GM23248 (cell line): ENCODE measurements at regions not wholly inside any gene's neighbourhood (a gene's known extent, or its start where the extent isn't known, plus 50 kb on each side); places are given as distances from the start of the nearest gene placed in this dataset.

Experiments
- DNase-seq: peaks from one replicate; pipeline ENCODE4 v3.0.0-alpha.2; 2015
- H2AFZ ChIP-seq: fragments of 200-600 bp; sonication (generic); 2 replicates; pipeline ENCODE4 v1.6.1; 2016; ENCODE audit warnings: antibody characterized with exemption
- H3F3A ChIP-seq: fragments of 200-600 bp; sonication (generic); 2 replicates; pipeline ENCODE4 v1.6.1; 2016; ENCODE audit warnings: mild to moderate bottlenecking, antibody characterized with exemption, mixed run types; ENCODE audit not compliant: insufficient read depth
- H3K27ac ChIP-seq: fragments of 200-600 bp; sonication (generic); 2 replicates; pipeline ENCODE4 v1.5.1; 2016; ENCODE audit warnings: mild to moderate bottlenecking
- H3K27me3 ChIP-seq: fragments of 200-600 bp; sonication (generic); replicated peaks from 2 replicates; pipeline ENCODE4 v1.6.1; 2016; ENCODE audit warnings: mild to moderate bottlenecking; ENCODE audit not compliant: insufficient read depth
- H3K36me3 ChIP-seq: fragments of 200-600 bp; sonication (generic); 2 replicates; pipeline ENCODE4 v1.6.1; 2016; ENCODE audit warnings: low read depth, mild to moderate bottlenecking
- H3K4me1 ChIP-seq: fragments of 200-600 bp; sonication (generic); 2 replicates; pipeline ENCODE4 v1.6.1; 2016; ENCODE audit warnings: mild to moderate bottlenecking; ENCODE audit not compliant: insufficient read depth
- H3K4me2 ChIP-seq: fragments of 200-600 bp; sonication (generic); one replicate; pipeline ENCODE4 v1.6.1; 2016; ENCODE audit warnings: mild to moderate bottlenecking; ENCODE audit not compliant: unreplicated experiment
- H3K4me3 ChIP-seq: fragments of 200-600 bp; sonication (generic); 2 replicates; pipeline ENCODE4 v1.5.1; 2016; ENCODE audit warnings: mild to moderate bottlenecking
- H3K79me2 ChIP-seq: fragments of 200-600 bp; sonication (generic); 2 replicates; pipeline ENCODE4 v1.6.1; 2016; ENCODE audit warnings: mild to moderate bottlenecking; ENCODE audit not compliant: insufficient read depth
- H3K9ac ChIP-seq: fragments of 200-600 bp; sonication (generic); 2 replicates; pipeline ENCODE4 v1.6.1; 2016; ENCODE audit warnings: mild to moderate bottlenecking
- H3K9me2 ChIP-seq: fragments of 200-600 bp; sonication (generic); 2 replicates; pipeline ENCODE4 v1.6.1; 2016; ENCODE audit warnings: mixed run types, mild to moderate bottlenecking, moderate library complexity; ENCODE audit not compliant: insufficient read depth
- H3K9me3 ChIP-seq: fragments of 200-600 bp; sonication (generic); one replicate; pipeline ENCODE4 v1.6.1; 2017; ENCODE audit warnings: low read depth
- H4K20me1 ChIP-seq: fragments of 200-600 bp; sonication (generic); 2 replicates; pipeline ENCODE4 v1.6.0; 2016; ENCODE audit not compliant: insufficient read depth
- EZH2 ChIP-seq: fragments of 200-600 bp; sonication (generic); IDR thresholded peaks from 2 replicates; pipeline ENCODE4 v1.6.1; 2018; ENCODE audit warnings: antibody characterized with exemption, mild to moderate bottlenecking; ENCODE audit not compliant: insufficient read depth, poor library complexity, severe bottlenecking
- EZH2phosphoT487 ChIP-seq: fragments of 200-600 bp; sonication (generic); IDR thresholded peaks from 2 replicates; pipeline ENCODE4 v1.6.1; 2018; ENCODE audit warnings: antibody characterized with exemption, moderate library complexity, mild to moderate bottlenecking, low read depth; ENCODE audit not compliant: insufficient read depth
- WGBS, 2 experiments: methylation state at CpG; one replicate each; pipeline ENCODE4 v1.1.6; 2015 to 2017; ENCODE audit warnings: low lambda C conversion rate in 2 of 2, low coverage in 1 of 2; ENCODE audit errors: missing lambda C conversion rate in 2 of 2; 5-methylcytosine and 5-hydroxymethylcytosine counted together
- in situ Hi-C: fragments of 300-500 bp; cut with MboI; formaldehyde crosslinking; loops from 2 replicates; pipeline ENCODE4 v1.15.0; 2020

- Histone ChIP-seq H3K4me3 (no peak overlapping the region), H3F3A (no peaks in the 10 kb centered on the region), H3K9ac (no peak overlapping the region), H3K79me2 (no peaks in the 10 kb centered on the region), H3K27ac (no peak overlapping the region), H3K4me1 (no peaks in the 10 kb centered on the region), H3K4me2 (no peak overlapping the region), H3K9me2 (no peaks in the 10 kb centered on the region), H3K27me3 (no peaks in the 10 kb centered on the region), H2AFZ (no peak overlapping the region), H3K36me3 (no peaks in the 10 kb centered on the region), H4K20me1 (no peaks in the 10 kb centered on the region), H3K9me3 (no peaks in the 10 kb centered on the region)
- WGBS, 2 experiments, result 33 to 40% methylated on average over 8 of the region's 8 CpGs
- DNase-seq, result no peak
- in situ Hi-C loops, result no loop called here
- TF ChIP-seq EZH2phosphoT487 (no peak), EZH2 (no peak)
These were observed 88.3 kb upstream of the CHST15 start for GRCh38 chr10:124181656-124182055.

GRCh38 chr10:124180947-124181549 is 87.7 kb upstream of the CHST15 start:
- no peaks in the 10 kb centered on the region for H3K9me3 ChIP-seq
- H3K9ac ChIP-seq, result no peak overlapping the region
- no peaks in the 10 kb centered on the region for H4K20me1 ChIP-seq
- no peak overlapping the region for H2AFZ ChIP-seq
- H3K36me3 ChIP-seq, result no peaks in the 10 kb centered on the region
- TF ChIP-seq EZH2 (no peak), EZH2phosphoT487 (no peak)
- H3K4me1 ChIP-seq, result no peaks in the 10 kb centered on the region
- in situ Hi-C loops, result no loop called here
- no peaks in the 10 kb centered on the region for H3F3A ChIP-seq
- H3K27ac ChIP-seq, result no peak overlapping the region
- H3K9me2 ChIP-seq, result no peaks in the 10 kb centered on the region
- no peak for DNase-seq
- H3K4me2 ChIP-seq, result no peak overlapping the region
- no peak overlapping the region for H3K4me3 ChIP-seq
- H3K27me3 ChIP-seq, result no peaks in the 10 kb centered on the region
- H3K79me2 ChIP-seq, result no peaks in the 10 kb centered on the region
- WGBS, 2 experiments, result 48 to 55% methylated on average over 10 of the region's 10 CpGs

- H3K27ac ChIP-seq, result no peak overlapping the region
- no peak overlapping the region for H2AFZ ChIP-seq
- H3K27me3 ChIP-seq, result no peaks in the 10 kb centered on the region
- no peaks in the 10 kb centered on the region for H3K36me3 ChIP-seq
- no peaks in the 10 kb centered on the region for H3K9me3 ChIP-seq
- no peak overlapping the region for H3K4me2 ChIP-seq
- in situ Hi-C loops, result no loop called here
- H3F3A ChIP-seq, result no peaks in the 10 kb centered on the region
- no peak overlapping the region for H3K9ac ChIP-seq
- TF ChIP-seq EZH2phosphoT487 (no peak), EZH2 (no peak)
- DNase-seq, result no peak
- H4K20me1 ChIP-seq, result no peaks in the 10 kb centered on the region
- no peaks in the 10 kb centered on the region for H3K9me2 ChIP-seq
- H3K4me1 ChIP-seq, result no peaks in the 10 kb centered on the region
- H3K79me2 ChIP-seq, result no peaks in the 10 kb centered on the region
- WGBS, 2 experiments, result 40 to 45% methylated on average over 8 of the region's 8 CpGs
- H3K4me3 ChIP-seq, result no peak overlapping the region
These were observed 86.8 kb upstream of the CHST15 start for GRCh38 chr10:124180044-124180745.

GRCh38 chr10:124179308-124180043 is 86.1 kb upstream of the CHST15 start:
- in situ Hi-C loops, result no loop called here
- H2AFZ ChIP-seq, result no peak overlapping the region
- no peaks in the 10 kb centered on the region for H4K20me1 ChIP-seq
- no peak overlapping the region for H3K4me3 ChIP-seq
- no peak for DNase-seq
- no peak for TF ChIP-seq EZH2phosphoT487
- TF ChIP-seq EZH2, result no peak
- no peaks in the 10 kb centered on the region for H3K27me3 ChIP-seq
- no peaks in the 10 kb centered on the region for H3F3A ChIP-seq
- H3K36me3 ChIP-seq, result no peaks in the 10 kb centered on the region
- H3K9ac ChIP-seq, result no peak overlapping the region
- no peaks in the 10 kb centered on the region for H3K79me2 ChIP-seq
- WGBS, 2 experiments, result 36 to 42% methylated on average over 3 of the region's 3 CpGs
- no peak overlapping the region for H3K27ac ChIP-seq
- H3K9me3 ChIP-seq, result no peaks in the 10 kb centered on the region
- no peaks in the 10 kb centered on the region for H3K9me2 ChIP-seq
- H3K4me2 ChIP-seq, result no peak overlapping the region
- no peaks in the 10 kb centered on the region for H3K4me1 ChIP-seq
